ENCODE measurements at regions not wholly inside any gene's neighbourhood (a gene's known extent, or its start where the extent isn't known, plus 50 kb on each side); places are given as distances from the start of the nearest gene placed in this dataset.

DNA sequence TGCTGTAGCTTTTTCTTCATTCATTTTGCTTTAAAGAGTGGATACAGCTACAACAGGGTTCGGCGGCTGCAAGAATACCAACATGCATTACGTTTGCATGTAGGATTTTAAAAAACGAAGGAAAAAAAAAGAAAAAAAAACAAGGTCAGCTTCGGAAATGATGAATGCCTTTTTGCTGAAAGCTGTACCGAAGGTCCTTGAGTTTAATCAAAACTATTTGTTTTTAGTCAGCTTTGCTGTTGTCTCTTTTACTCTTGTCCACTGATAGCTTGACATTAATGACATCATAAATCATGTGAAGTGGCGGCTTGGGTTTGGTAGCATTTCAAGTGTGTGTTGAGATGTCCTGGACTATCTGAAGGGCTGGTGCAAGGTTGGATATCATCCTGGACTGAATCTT is 779.1 kb downstream of the NR2F1-AS1 start:
- Mint-ChIP-seq H3K4me3 (ENCODE audit: unreplicated experiment) (no peak overlapping the region), H3K27ac (ENCODE audit: unreplicated experiment) (no peak overlapping the region), H3K4me1 (ENCODE audit: low read depth, unreplicated experiment) (peaks cover 8% of the 10 kb centered on the region), H3K27me3 (ENCODE audit: unreplicated experiment) (no peaks in the 10 kb centered on the region), H3K9me3 (ENCODE audit: unreplicated experiment) (no peaks in the 10 kb centered on the region), H3K36me3 (ENCODE audit: unreplicated experiment) (no peaks in the 10 kb centered on the region)
- DNase-seq: no peak
- TF ChIP-seq, protein P1, sequence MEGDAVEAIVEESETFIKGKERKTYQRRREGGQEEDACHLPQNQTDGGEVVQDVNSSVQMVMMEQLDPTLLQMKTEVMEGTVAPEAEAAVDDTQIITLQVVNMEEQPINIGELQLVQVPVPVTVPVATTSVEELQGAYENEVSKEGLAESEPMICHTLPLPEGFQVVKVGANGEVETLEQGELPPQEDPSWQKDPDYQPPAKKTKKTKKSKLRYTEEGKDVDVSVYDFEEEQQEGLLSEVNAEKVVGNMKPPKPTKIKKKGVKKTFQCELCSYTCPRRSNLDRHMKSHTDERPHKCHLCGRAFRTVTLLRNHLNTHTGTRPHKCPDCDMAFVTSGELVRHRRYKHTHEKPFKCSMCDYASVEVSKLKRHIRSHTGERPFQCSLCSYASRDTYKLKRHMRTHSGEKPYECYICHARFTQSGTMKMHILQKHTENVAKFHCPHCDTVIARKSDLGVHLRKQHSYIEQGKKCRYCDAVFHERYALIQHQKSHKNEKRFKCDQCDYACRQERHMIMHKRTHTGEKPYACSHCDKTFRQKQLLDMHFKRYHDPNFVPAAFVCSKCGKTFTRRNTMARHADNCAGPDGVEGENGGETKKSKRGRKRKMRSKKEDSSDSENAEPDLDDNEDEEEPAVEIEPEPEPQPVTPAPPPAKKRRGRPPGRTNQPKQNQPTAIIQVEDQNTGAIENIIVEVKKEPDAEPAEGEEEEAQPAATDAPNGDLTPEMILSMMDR (IDR thresholded peaks at IDR 0.05; ENCODE audit: partially characterized antibody, unreplicated experiment): no peak

DNA sequence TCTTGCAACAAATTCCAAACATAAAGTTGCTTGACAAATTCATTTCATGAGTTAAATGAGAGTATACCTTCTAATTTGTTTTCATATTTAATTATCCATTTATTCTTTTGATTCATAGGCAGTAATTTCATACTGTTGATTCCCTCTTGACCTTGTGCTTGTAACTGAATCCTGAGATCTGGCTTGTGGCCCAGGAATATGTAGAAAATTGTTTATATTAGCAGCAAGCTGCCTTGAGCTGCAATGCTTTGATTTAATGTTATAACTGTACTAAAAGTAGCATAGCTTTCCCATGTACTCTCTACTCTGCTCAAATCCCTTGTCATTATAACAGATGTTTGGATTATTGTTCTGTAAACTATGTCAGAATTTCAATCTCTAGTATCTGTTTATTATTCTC is 780.7 kb downstream of the NR2F1-AS1 start:
- Mint-ChIP-seq H3K27me3 (ENCODE audit: unreplicated experiment) (no peaks in the 10 kb centered on the region), H3K4me3 (ENCODE audit: unreplicated experiment) (no peak overlapping the region), H3K4me1 (ENCODE audit: low read depth, unreplicated experiment) (peaks cover 3% of the 10 kb centered on the region), H3K27ac (ENCODE audit: unreplicated experiment) (no peak overlapping the region), H3K9me3 (ENCODE audit: unreplicated experiment) (no peaks in the 10 kb centered on the region), H3K36me3 (ENCODE audit: unreplicated experiment) (no peaks in the 10 kb centered on the region)
- TF ChIP-seq, protein P1 (IDR thresholded peaks at IDR 0.05; ENCODE audit: partially characterized antibody, unreplicated experiment): no peak
- DNase-seq: no peak

DNA sequence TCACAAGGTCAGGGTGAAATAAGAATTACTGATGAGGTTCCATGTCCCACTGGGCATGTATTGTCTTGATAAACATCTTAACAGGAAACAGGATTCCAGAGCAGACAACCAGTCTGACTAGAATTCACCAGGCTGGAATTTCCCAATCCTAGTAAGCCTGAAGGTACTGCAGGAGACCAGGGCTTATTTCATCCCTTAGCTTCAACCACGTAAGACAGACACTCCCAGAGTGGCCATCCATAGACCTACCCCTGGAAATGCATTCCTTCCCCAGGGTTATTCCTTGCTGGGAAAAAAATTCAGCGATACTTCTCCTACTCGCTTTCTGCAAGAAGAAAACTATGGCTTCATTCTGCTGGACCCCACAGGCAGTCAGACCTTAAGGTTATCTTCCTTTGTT is 785.4 kb downstream of the NR2F1-AS1 start:
- no peaks in the 10 kb centered on the region for H3K27me3 Mint-ChIP-seq (ENCODE audit: unreplicated experiment)
- H3K4me3 Mint-ChIP-seq (ENCODE audit: unreplicated experiment): no peak overlapping the region
- H3K27ac Mint-ChIP-seq (ENCODE audit: unreplicated experiment): no peak overlapping the region
- H3K9me3 Mint-ChIP-seq (ENCODE audit: unreplicated experiment): no peaks in the 10 kb centered on the region
- no peaks in the 10 kb centered on the region for H3K4me1 Mint-ChIP-seq (ENCODE audit: low read depth, unreplicated experiment)
- no peak for DNase-seq
- H3K36me3 Mint-ChIP-seq (ENCODE audit: unreplicated experiment): no peaks in the 10 kb centered on the region
- TF ChIP-seq, protein P1 (IDR thresholded peaks at IDR 0.05; ENCODE audit: partially characterized antibody, unreplicated experiment): no peak

DNA sequence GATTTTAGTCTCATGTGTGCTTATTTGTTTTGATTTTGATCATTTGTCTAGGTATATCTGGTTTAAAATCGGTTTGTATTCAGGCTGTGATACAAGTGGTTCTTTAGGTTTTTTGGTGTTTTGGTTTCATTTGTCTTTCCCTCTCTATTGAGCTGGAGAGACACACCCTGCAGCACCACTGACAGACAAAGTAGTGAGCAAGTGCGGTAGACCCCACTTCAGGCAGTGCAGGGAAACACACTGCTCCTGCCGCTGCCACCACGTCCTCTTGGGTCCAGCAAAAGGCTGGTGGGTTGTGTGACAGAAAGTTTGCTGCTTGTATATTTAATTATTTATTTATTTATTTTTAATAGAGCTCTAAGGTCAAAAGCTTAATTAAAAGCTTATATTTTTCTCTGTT is 801.0 kb downstream of the NR2F1-AS1 start:
- H3K4me1 Mint-ChIP-seq (ENCODE audit: low read depth, unreplicated experiment): peaks cover 17% of the 10 kb centered on the region
- TF ChIP-seq, protein P1 (IDR thresholded peaks at IDR 0.05; ENCODE audit: partially characterized antibody, unreplicated experiment): no peak
- H3K36me3 Mint-ChIP-seq (ENCODE audit: unreplicated experiment): no peaks in the 10 kb centered on the region
- H3K27me3 Mint-ChIP-seq (ENCODE audit: unreplicated experiment): no peaks in the 10 kb centered on the region
- no peak overlapping the region for H3K27ac Mint-ChIP-seq (ENCODE audit: unreplicated experiment)
- no peak overlapping the region for H3K4me3 Mint-ChIP-seq (ENCODE audit: unreplicated experiment)
- no peaks in the 10 kb centered on the region for H3K9me3 Mint-ChIP-seq (ENCODE audit: unreplicated experiment)
- DNase-seq: no peak

DNA sequence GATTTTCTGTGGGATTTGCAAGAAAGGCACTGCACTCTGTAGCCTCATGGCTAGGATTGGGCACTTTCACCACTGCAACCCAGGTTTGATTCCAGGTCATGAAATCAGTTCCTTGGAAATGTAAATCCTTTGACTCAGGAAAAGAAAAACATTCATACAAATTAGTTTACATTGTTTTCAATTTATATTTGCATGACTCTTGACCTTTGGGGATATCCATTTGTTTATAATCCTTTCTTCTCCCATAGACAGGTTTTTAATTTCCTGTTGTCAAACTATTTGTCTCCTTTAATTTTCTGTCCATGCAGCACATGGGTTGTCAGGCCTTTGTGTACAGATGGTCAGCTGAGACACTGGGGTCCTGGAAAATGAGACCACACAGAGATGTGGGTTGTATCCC is 801.5 kb downstream of the NR2F1-AS1 start:
- no peak overlapping the region for H3K27ac Mint-ChIP-seq (ENCODE audit: unreplicated experiment)
- H3K36me3 Mint-ChIP-seq (ENCODE audit: unreplicated experiment): no peaks in the 10 kb centered on the region
- no peak overlapping the region for H3K4me3 Mint-ChIP-seq (ENCODE audit: unreplicated experiment)
- no peak for DNase-seq
- TF ChIP-seq, protein P1 (IDR thresholded peaks at IDR 0.05; ENCODE audit: partially characterized antibody, unreplicated experiment): no peak
- H3K27me3 Mint-ChIP-seq (ENCODE audit: unreplicated experiment): no peaks in the 10 kb centered on the region
- H3K9me3 Mint-ChIP-seq (ENCODE audit: unreplicated experiment): no peaks in the 10 kb centered on the region
- peaks cover 20% of the 10 kb centered on the region for H3K4me1 Mint-ChIP-seq (ENCODE audit: low read depth, unreplicated experiment)

All from glutamatergic neuron (in vitro differentiated cells).